HuH-7 (cell line): ENCODE measurements at regions not wholly inside any gene's neighbourhood (a gene's known extent, or its start where the extent isn't known, plus 50 kb on each side); places are given as distances from the start of the nearest gene placed in this dataset.

ENCODE experiments used
- DNase-seq: peaks from one replicate; pipeline ENCODE4 v3.0.0; 2011; ENCODE audit warnings: low spot score

DNA sequence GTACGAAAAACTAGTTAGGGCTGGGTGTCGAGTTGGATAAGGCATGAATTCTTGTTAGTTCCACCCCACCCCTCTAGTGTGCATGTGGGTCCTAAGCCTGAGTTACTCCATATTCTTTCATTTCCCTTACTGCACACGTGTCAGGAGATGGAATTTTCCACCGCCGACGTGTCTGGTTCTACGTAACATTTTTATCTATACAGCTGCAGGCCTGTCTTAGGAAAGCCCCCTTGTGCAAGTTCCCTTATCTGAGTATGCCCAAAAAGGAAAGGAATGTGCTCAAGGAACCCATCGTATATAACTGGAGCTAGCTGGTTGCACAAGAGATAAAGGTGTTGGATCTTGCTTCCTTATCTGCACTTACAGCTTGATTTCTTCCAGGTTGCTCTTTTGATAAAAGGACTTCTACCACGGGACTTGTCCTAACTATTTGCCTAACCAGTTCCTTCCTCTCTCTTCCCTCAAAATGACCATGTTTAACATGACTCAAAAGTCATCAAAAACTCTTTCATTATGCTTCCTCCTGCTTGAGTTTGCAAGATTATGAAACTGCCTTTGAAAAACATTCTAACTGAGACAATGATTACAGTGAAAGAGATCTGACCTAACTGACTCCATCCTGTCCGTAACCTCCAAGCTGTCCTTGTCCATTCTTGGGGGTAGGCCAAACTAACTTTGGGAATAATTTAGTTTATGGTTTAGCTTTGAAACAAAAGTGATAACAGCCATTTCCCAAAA, 181.4 kb downstream of the AKR1D1 start:
- DNase-seq: peak; percentile 42

DNA sequence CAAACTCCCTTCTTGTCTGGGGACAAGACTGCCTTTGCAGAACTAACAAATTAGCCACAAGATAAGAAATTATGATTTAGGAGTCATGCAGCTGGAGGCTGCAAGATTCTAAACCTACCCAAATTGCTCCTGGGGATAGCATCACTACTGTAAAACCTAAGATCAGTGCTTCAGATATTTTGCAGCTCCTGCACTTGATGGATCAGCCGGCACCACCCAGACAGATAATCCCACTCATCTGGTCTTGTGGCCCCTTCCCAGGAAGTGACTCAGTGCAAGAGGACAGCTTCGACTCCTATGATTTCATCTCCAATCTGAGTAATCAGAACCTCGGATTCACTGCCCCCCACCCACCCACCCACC, 181.9 kb downstream of the AKR1D1 start:
- no peak for DNase-seq

DNA sequence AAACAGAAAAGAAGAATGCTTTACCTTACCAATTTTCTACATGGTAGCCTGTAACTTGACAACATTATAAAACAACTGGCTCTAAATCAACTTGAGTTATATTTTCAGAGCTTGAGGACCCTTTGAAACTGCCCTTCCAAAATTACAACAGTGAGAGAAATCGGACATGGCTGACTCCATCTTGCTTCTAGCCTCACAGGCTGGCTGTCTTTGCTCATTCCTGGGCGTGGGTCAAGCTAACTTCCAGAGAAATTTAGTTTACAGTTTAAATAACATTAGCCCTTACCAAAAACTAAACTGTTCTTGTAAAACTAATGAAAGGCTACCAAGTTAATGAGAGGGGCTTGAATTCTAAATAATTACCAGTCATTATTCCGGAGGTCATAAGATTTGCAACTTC, 183.4 kb downstream of the AKR1D1 start:
- no peak for DNase-seq

DNA sequence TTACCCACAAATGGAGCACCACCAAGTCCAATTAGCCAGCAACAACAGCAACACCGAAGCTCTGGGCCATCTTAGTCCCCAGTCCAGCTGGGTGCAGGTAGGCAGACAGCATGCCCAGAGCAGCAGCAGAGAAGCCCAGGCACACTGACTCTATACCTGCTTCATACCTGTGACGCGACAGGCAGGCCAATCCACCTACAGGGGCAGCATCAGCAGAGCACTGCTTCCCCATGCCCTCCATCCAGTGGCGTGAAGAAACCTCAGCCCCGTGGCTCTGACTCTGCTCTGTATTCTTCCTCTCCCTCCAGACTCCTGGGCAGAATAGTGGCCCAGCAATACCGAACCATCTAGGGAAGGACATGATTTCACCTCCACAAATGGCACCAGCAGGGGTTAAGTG, 191.7 kb downstream of the AKR1D1 start:
- no peak for DNase-seq

DNA sequence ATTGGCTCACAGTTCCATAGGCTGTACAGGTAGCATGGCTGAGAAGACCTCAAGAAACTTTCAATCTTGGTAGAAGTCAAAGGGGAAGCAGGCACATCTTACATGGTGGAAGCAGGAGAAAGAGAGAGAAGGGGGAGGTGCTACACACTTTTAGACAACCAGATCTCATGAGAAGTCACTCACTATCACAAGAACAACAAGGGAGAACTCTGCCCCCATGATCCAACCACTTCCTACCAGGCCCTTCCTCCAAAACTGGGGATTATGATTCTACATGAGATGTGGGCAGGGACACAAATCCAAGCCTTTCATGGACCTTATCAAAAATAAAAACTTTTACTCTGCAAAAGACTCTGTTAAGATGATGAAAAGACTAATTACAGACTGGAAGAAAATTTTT, 183.2 kb upstream of the TRIM24 start:
- DNase-seq: no peak

DNA sequence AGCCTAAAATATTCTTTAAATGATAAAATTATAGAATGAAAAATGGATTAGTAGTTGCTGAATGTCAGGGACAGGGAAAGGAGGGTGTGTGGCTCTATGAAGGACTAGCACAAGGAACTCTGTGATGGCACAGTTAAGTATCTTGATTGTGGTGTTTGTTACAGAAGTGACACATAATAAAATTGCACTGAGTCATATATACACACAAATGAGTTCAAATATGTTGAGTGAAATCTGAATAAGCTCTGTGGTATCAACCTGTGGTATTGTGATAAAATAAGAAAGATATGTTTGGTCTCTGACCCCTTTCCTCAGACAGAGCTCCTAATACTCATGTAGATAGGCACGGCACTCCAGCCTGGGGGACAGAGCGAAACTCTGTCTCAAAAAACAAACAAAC, 181.5 kb upstream of the TRIM24 start:
- no peak for DNase-seq

DNA sequence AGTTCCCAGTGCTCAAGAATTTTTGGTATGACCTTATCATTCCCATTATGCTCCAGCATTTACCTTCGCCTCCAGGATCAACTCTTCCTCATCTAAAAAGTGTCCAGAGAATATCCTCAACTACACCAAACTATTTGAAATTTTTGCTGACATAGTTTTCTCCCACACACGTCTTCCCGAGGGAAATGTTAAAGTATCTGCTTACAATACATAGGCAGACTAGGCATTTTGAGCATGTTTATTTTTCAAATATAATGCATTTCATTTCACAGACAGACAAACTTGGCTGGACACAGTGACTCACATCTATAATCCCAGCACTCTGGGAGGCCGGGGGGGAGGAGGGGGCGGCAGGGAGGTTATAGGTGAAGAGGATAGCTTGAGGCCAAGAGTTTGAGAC, 177.1 kb upstream of the TRIM24 start:
- no peak for DNase-seq

DNA sequence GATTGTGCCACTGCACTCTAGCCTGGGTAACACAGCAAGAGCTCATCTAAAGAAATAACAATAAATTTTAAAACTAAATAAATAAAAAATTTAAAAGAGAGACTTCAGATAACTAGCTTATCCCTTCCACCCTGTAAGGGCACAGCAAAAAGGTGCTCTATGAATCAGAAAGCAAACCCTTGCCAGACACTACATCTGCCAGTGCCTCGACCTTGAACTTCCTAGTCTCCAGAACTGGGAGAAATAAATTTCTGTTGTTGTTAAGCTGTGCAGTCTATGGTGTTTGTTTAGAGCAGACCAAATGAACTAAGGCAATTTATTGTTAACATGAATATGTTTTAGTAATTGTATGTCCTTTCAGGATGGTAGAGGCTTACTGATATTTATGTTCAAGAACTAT, 174.9 kb upstream of the TRIM24 start:
- DNase-seq: no peak

DNA sequence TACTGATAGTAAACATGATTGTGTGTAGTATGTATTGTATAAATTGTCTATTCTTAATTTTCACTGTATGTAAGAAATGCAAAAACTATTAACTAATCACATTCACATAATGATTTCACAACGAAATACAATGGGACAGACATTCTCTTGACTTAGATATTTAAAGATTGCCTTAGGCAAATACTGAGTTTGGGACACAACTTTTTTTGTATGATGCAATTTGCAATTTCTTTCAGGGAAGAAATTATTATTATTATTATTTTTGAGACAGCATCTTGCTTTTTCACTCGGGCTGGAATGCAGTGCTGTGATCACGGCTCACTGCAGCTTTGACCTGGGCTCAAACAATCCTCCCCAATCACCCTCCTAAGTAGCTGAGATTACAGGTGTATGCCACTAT, 173.2 kb upstream of the TRIM24 start:
- no peak for DNase-seq

DNA sequence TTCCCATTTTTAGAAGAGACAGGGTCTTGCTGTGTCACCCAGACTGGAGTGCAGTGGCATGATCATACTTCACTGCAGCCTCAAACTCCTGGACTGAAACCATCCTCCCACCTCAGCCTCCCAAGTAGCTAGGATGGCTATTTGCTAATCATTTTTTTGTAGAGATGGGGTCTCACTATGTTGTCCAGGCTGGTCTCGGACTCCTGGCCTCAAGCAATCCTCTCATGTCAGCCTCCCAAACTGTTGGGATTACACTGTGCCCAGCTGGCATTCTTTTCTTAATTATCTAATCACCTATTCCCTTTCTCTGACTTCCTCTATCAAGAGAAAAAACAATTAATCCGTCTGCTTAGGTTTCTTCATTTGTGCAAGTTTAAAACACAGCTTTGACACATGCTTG, 172.5 kb upstream of the TRIM24 start:
- no peak for DNase-seq

DNA sequence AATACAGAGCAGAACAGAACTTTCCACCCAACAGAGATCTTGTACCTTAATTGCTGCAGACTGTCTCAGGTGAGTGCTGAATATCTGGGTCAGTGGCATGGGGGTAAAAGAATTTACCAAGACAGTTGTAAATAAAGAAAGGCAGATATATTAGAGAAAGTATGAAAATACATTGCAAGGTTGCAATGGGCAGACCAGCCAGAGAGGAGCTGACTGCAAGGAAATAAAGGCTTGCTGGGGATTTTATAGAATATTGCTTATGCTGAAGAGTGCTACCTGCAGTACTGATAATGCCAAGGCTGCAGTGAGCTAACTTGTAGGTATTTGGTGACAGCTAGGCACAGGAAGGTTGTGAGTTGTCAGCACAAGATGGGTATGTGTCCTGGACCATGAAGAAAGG, 171.0 kb upstream of the TRIM24 start:
- no peak for DNase-seq

DNA sequence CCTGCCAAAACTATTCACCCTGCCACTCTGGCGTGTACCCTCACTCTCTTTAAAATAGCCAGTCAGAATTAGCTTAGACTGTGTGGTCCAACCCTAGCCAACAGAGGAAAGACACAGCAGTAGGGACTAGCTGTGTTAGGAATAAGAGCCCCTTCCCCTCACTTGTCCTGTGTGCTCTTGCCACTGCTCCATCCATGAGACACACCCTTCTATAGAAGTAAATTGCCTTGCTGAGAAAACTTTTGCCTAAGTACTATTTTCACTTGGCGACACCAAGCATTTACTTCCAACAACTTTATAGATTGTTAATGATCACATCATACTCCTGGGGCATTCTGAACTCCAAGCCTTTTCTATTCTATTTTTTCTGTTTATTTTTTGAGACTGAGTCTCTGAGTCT, 170.2 kb upstream of the TRIM24 start:
- no peak for DNase-seq

DNA sequence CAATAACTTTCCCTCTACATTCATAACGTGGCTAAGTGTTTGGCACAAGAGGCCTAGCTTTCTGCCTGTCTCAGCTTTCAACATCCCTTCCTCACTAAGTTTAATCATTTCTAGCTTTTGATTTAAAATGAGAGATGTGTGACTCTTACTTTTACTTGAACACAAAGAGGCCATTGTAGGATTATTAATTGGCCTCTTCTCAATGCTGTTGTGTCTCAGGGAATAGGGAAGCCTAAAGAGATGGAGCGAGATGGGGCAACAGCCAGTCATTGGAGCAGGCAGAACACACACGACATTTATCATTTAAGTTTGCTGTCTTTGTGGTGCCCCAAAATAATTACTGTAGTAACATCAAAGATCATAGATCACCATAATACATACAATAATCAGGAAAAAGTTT, 167.1 kb upstream of the TRIM24 start:
- no peak for DNase-seq

DNA sequence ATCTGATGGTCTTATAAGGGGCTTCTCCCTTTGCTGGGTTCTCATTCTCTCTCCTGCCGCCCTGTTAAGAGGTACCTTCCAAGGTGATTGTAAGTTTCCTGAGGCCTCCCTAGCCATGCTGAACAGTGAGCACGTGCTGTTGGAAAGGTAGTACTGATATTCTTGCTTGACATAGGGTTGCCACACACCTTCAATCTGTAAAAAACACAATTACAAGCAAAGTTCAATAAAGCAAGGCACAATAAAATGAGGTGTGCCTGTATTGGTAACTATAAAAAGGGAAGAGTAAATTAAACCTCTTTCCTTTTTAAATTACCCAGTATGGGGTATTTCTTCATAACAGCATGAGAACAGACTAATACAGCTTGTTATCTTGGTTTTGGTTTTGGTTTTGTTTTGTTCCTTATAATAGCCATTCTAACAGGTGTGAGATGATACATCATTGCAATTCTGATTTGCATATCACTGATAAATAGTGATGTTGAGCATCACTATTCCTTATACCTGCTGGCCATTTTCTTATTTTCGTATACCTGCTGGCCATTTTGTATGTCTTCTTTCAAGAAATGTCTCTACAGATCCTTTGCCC, 164.9 kb upstream of the TRIM24 start:
- DNase-seq: no peak

DNA sequence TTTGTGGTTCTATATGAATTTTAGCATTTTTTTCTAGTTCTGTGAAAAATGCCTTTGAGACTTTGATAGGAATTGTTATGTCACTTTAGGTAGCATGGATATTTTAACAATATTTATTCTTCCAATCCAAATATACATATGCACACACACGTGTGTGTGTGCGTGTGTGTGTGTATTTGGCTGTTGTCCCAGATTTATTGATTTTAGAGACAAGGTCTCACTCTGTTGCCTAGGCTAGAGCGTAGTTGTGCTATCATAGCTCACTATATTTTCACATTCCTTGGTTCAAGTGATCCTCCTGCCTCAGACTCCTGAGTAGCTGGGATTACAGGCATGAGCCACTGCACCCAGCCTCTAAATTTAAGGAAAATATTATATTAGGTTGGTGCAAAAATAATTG, 162.5 kb upstream of the TRIM24 start:
- no peak for DNase-seq

DNA sequence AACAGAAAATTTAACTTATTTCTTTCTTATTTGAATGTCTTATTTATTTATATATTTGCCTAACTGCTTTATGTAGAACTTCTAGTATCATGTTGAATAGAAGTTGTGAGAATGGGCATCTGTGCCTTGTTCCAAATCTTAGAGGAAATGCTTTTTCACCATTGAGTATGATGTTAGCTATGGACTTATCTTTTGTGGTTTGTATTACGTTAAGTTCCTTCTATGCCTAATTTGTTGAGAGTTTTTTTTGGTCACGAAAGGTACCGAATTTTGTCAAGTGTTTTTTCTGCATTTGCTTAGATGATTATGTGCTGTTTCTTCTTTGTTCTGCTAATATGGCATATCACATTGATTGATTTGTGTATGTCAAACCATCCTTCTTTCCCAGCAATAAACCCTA, 161.0 kb upstream of the TRIM24 start:
- no peak for DNase-seq

DNA sequence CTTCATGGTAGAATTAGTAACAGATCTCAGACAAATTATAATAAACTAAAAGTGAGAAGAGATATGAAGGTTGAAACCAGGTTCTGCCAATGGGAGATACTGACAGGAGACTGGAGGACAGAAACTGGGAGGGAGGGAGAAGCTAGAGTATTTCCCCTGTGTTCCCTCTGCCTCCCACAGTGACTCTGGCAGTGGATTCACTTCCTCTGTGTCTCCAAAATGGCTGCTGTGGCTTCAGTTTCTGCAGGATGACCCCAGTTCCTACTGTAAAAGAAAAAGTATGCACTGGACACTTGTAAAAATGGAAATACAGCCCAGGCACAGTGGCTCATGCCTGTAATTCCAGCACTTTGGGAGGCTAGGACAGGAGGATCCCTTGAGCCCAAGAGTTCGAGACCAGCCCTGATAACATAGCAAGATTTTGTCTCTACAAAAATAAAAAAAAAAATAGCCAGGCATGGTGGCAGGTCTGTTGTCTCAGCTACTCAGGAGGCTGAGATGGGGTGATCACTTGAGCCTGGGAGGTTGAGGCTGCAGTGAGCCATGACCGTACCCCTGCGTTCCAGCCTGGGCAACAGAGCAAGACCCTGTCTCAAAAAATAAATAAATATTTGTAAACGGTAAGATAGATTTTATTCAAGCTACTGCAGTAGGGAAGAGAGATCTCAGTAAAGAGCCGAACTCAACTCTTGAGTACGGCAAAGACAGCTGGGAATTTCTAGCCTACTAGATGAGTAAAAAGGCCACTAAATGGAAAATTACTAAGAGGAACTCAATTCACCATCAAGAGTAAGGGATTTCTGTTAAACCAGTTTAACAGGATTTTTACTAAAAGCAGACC, 156.6 kb upstream of the TRIM24 start:
- no peak for DNase-seq

DNA sequence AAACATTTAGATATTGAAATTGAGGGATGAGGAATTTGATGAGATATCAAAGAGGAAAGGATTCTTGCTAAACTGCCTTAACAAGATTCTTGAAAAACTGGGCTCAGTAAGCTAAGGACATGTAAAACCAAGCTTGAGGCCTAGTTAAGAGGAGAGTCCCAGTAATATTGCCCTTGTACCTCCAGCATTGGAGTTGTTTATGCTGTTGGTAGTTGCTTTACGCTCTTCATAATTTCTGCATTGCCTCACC, 156.1 kb upstream of the TRIM24 start:
- DNase-seq: no peak

DNA sequence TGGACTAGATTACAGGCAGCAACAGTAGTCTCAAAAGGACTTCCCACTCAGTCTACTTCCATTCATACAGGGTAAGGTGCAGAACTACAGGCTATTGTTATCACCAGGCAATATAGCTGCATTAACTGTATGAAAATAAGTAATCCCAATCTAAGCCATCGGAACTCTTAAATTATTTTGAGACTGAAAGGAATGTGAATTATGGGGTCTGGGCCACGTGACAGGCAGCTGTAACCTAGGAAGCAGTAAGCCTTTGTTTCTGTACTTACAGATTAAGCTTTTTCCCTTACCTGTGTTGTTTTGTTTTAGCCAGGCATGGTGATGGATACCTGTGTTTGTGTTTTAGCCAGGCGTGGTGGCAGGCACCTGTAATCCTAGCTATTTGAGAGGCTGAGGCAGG, 152.4 kb upstream of the TRIM24 start:
- DNase-seq: no peak

DNA sequence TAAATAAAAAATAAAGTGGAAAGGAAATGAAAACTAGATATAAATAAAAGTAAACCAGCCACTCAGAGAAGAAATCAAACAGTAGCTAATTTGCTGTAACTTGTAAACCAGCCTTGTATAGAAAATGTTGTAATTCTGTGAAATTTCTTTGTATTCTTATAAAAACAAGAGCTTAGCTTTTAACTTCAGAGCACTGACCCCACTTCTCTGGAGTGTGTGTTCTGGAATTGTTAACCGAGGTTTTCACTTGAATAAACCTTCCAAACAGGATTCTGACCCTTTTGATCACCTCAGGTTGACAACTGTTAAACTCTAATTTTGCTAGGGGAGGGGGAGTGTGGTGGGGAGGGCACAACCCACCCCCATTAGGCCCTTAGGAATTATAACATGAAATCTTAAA, 151.9 kb upstream of the TRIM24 start:
- DNase-seq: no peak

DNA sequence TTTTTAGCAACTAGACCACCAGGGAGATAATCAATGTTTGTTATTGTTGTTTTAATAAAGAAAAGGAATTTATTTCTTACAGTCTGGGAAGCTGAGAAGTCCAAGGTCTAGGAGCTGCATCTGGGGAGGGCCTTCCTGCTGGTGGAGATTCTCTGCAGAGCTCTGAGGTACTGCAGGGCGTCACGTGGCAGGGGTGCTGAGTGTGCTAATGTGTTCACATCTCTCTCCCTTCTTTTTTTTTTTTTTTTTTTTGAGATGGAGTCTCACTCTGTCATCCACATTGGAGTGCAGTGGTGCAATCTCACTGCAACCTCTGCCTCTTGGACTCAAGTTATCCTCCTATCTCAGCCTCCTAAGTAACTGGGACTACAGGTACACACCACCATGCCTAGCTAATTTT, 150.9 kb upstream of the TRIM24 start:
- DNase-seq: no peak

DNA sequence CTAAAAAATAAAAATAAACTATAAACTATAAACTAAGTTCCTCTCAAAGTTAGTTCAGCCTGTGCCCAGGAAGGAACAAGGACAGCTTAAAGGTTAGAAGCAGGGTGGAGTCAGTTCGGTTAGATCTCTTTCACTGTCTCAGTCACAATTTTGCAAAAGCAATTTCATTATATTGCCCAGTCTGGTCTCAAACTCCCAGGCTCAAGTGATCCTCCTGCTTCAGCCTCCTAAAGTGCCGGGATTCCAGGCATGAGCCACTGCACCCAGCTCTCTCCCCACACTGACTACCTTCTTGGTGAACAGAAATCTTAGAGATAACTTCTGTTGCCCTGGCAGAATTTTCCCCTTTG, 146.3 kb upstream of the TRIM24 start:
- DNase-seq: no peak

DNA sequence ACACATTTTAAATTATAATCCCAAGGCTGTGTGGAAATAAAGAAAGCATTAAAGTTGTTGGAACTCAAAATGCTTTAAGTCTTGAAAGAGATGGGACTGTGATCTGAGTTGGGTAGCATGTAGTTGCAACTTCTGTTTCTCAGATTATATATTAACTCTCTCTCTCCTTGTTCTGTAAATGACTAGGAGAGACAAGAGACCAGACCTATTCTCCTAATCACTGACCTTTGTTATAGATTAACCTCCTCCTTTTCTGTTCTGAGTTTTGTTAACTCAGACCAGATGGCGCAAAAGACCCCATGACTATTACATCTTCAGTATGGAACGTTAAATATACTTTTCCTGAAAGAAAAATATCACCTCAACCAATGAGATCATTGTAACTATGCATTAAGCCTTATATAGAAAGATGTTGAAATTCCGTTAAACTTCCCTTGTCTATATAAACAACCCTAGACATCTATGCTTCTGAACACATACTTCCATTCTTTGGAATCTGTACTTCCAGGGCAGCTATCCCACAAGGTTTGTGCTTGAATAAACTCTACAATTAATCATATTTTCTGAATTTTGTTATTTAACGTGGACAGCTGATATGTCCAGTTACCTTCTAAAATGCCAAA, 143.5 kb upstream of the TRIM24 start:
- DNase-seq: peak; percentile 43
